ENCODE measurements at regions not wholly inside any gene's neighbourhood (a gene's known extent, or its start where the extent isn't known, plus 50 kb on each side); places are given as distances from the start of the nearest gene placed in this dataset.

- Histone ChIP-seq H3K9me3 (ENCODE audit: insufficient read depth, low read depth, low read length) (0 out of 2 replicates have a peak, but pooled peaks cover 2% of the 10 kb centered on the region), H3K4me3 (ENCODE audit: low read length, poor library complexity, severe bottlenecking) (no peak overlapping the region), H3K9me2 (replicated peaks; ENCODE audit: low read depth, low read length) (no peaks in the 10 kb centered on the region), H3K36me3 (ENCODE audit: insufficient read depth, low read length) (no peaks in the 10 kb centered on the region; the same call in 1 of the 2 replicates), H3K27me3 (ENCODE audit: insufficient read depth, low read length, poor library complexity, severe bottlenecking) (no peaks in the 10 kb centered on the region), H2AFZ (ENCODE audit: low read length) (no peak overlapping the region), H3K79me2 (ENCODE audit: insufficient read depth, low read length) (no peaks in the 10 kb centered on the region), H4K20me1 (ENCODE audit: insufficient read depth, low read length, poor library complexity, severe bottlenecking) (no peaks in the 10 kb centered on the region), H3K9ac (ENCODE audit: low read depth, low read length, poor library complexity, severe bottlenecking) (no peak overlapping the region), H3K4me1 (ENCODE audit: insufficient read depth, low read length, poor library complexity, severe bottlenecking) (no peaks in the 10 kb centered on the region), H3F3A (ENCODE audit: low read depth) (no peaks in the 10 kb centered on the region), H3K4me2 (ENCODE audit: low read depth, low read length, poor library complexity, severe bottlenecking) (no peak overlapping the region)
- TF ChIP-seq EZH2phosphoT487 (IDR thresholded peaks at IDR 0.05; ENCODE audit: borderline replicate concordance): no peak
- no peak for TF ChIP-seq CTCF (conservative IDR thresholded peaks at IDR 0.05; ENCODE audit: low read length)
Measured at GRCh38 chr4:133059117-133059516, 90.0 kb upstream of the PCDH10 start.

GRCh38 chr4:133062851-133063250, 86.2 kb upstream of the PCDH10 start:
- H4K20me1 ChIP-seq (ENCODE audit: insufficient read depth, low read length, poor library complexity, severe bottlenecking): no peaks in the 10 kb centered on the region
- H3K9ac ChIP-seq (ENCODE audit: low read depth, low read length, poor library complexity, severe bottlenecking): no peak overlapping the region
- H3K4me1 ChIP-seq (ENCODE audit: insufficient read depth, low read length, poor library complexity, severe bottlenecking): no peaks in the 10 kb centered on the region
- no peaks in the 10 kb centered on the region for H3K9me2 ChIP-seq (replicated peaks; ENCODE audit: low read depth, low read length)
- no peaks in the 10 kb centered on the region for H3K27me3 ChIP-seq (ENCODE audit: insufficient read depth, low read length, poor library complexity, severe bottlenecking)
- H3K4me2 ChIP-seq (ENCODE audit: low read depth, low read length, poor library complexity, severe bottlenecking): no peak overlapping the region
- no peaks in the 10 kb centered on the region for H3K36me3 ChIP-seq (ENCODE audit: insufficient read depth, low read length)
- TF ChIP-seq CTCF (conservative IDR thresholded peaks at IDR 0.05; ENCODE audit: low read length) (no peak), EZH2phosphoT487 (IDR thresholded peaks at IDR 0.05; ENCODE audit: borderline replicate concordance) (no peak)
- H3K9me3 ChIP-seq (ENCODE audit: insufficient read depth, low read depth, low read length): no peaks in the 10 kb centered on the region; the same call in 1 of the 2 replicates
- no peaks in the 10 kb centered on the region for H3K79me2 ChIP-seq (ENCODE audit: insufficient read depth, low read length)
- H3K4me3 ChIP-seq (ENCODE audit: low read length, poor library complexity, severe bottlenecking): no peak overlapping the region
- H2AFZ ChIP-seq (ENCODE audit: low read length): no peak overlapping the region
- H3F3A ChIP-seq (ENCODE audit: low read depth): no peaks in the 10 kb centered on the region

- H4K20me1 ChIP-seq (ENCODE audit: insufficient read depth, low read length, poor library complexity, severe bottlenecking): no peaks in the 10 kb centered on the region
- H3F3A ChIP-seq (ENCODE audit: low read depth): no peaks in the 10 kb centered on the region
- H3K79me2 ChIP-seq (ENCODE audit: insufficient read depth, low read length): no peaks in the 10 kb centered on the region
- H3K36me3 ChIP-seq (ENCODE audit: insufficient read depth, low read length): no peaks in the 10 kb centered on the region
- H3K27me3 ChIP-seq (ENCODE audit: insufficient read depth, low read length, poor library complexity, severe bottlenecking): no peaks in the 10 kb centered on the region
- H3K4me2 ChIP-seq (ENCODE audit: low read depth, low read length, poor library complexity, severe bottlenecking): no peak overlapping the region
- H3K9me3 ChIP-seq (ENCODE audit: insufficient read depth, low read depth, low read length): peaks cover 12% of the 10 kb centered on the region; the same call in 1 of the 2 replicates
- TF ChIP-seq EZH2phosphoT487 (IDR thresholded peaks at IDR 0.05; ENCODE audit: borderline replicate concordance): no peak
- TF ChIP-seq CTCF (conservative IDR thresholded peaks at IDR 0.05; ENCODE audit: low read length): no peak
- no peak overlapping the region for H3K4me3 ChIP-seq (ENCODE audit: low read length, poor library complexity, severe bottlenecking)
- H3K4me1 ChIP-seq (ENCODE audit: insufficient read depth, low read length, poor library complexity, severe bottlenecking): no peaks in the 10 kb centered on the region
- H2AFZ ChIP-seq (ENCODE audit: low read length): no peak overlapping the region
- no peak overlapping the region for H3K9ac ChIP-seq (ENCODE audit: low read depth, low read length, poor library complexity, severe bottlenecking)
- no peaks in the 10 kb centered on the region for H3K9me2 ChIP-seq (replicated peaks; ENCODE audit: low read depth, low read length)
Measured at GRCh38 chr4:133068083-133068482, 81.0 kb upstream of the PCDH10 start.

All from Loucy (cell line).